CD1c-positive myeloid dendritic cell (primary cell): ENCODE measurements at regions not wholly inside any gene's neighbourhood (a gene's known extent, or its start where the extent isn't known, plus 50 kb on each side); places are given as distances from the start of the nearest gene placed in this dataset.
A peak's percentile ranks its signal among the peaks of the same experiment; 100 is the strongest.

Source experiments
- DNase-seq: peaks from one replicate; pipeline ENCODE4 v3.0.0-alpha.2; 2016; ENCODE audit errors: extremely low spot score

GRCh38 chr4:104795264-104795939, 300.7 kb upstream of the CXXC4 start:
- no peak for DNase-seq

GRCh38 chr4:104811727-104812126, 317.0 kb upstream of the CXXC4 start:
- DNase-seq: no peak

GRCh38 chr4:104815665-104816064, 321.0 kb upstream of the CXXC4 start:
- no peak for DNase-seq

- no peak for DNase-seq
Measured at GRCh38 chr4:104818579-104818978, 323.9 kb upstream of the CXXC4 start.

GRCh38 chr4:104826171-104826570, 320.5 kb upstream of the TET2 start:
- DNase-seq: no peak

GRCh38 chr4:104829761-104830160, 316.9 kb upstream of the TET2 start:
- DNase-seq: no peak

- no peak for DNase-seq
Measured at GRCh38 chr4:104848597-104849225, 298.0 kb upstream of the TET2 start.

GRCh38 chr4:104859601-104860237, 287.0 kb upstream of the TET2 start:
- DNase-seq: no peak

GRCh38 chr4:104860238-104861123, 286.2 kb upstream of the TET2 start:
- DNase-seq: peak; percentile 82

GRCh38 chr4:104866809-104867208, 279.9 kb upstream of the TET2 start:
- no peak for DNase-seq

GRCh38 chr4:104868533-104868932, 278.1 kb upstream of the TET2 start:
- DNase-seq: no peak

GRCh38 chr4:104868958-104869357, 277.7 kb upstream of the TET2 start:
- peak; percentile 17 for DNase-seq

GRCh38 chr4:104869831-104870230, 276.8 kb upstream of the TET2 start:
- DNase-seq: peak; percentile 36

GRCh38 chr4:104870495-104871233, 276.0 kb upstream of the TET2 start:
- no peak for DNase-seq

GRCh38 chr4:104878936-104879335, 267.7 kb upstream of the TET2 start:
- DNase-seq: no peak

- DNase-seq: no peak
Measured at GRCh38 chr4:104879367-104879766, 267.3 kb upstream of the TET2 start.

GRCh38 chr4:104879854-104880253, 266.8 kb upstream of the TET2 start:
- DNase-seq: no peak

- no peak for DNase-seq
Measured at GRCh38 chr4:104881136-104881886, 265.4 kb upstream of the TET2 start.

GRCh38 chr4:104890598-104891275, 255.9 kb upstream of the TET2 start:
- DNase-seq: no peak
